HCT116 (cell line): ENCODE measurements at regions not wholly inside any gene's neighbourhood (a gene's known extent, or its start where the extent isn't known, plus 50 kb on each side); places are given as distances from the start of the nearest gene placed in this dataset.

ENCODE experiments used
- ATAC-seq: fragments of 200-7000 bp; cut with Tn5 transposase; 2 replicates; pipeline ENCODE4 v1.9.1; 2020; ENCODE audit warnings: mild to moderate bottlenecking, moderate library complexity
- BruUV-seq: library from RNA; stranded (reverse); fragments of 400-500 nt; replicated peaks from 2 replicates; lab custom pipeline; 2021; lab: Mats Ljungman, UMichigan
- CTCF ChIA-PET: fragments of 300-600 bp; sonication (Branson Sonifier 250); formaldehyde crosslinking; loops from one replicate; lab custom pipeline; 2021; ENCODE audit warnings: antibody characterized with exemption; lab: Charles Lee
- POLR2A ChIA-PET: fragments of 300-600, 350-600 bp; sonication (Branson Sonifier 250); formaldehyde crosslinking; loops from one replicate; lab custom pipeline; 2021; ENCODE audit warnings: antibody characterized with exemption; lab: Charles Lee
- RAD21 ChIA-PET, 2 experiments: fragments of 300-600 bp; sonication (Branson Sonifier 250); formaldehyde crosslinking; loops; one replicate each; lab custom pipeline; 2023; ENCODE audit warnings: low total read pairs in 2 of 2; ENCODE audit not compliant: uncharacterized antibody in 2 of 2, unreplicated experiment in 2 of 2, low non-redundant PET in 1 of 2; lab: Charles Lee
- DNase-seq: peaks from one replicate; pipeline ENCODE4 v3.0.0-alpha.2; 2010; ENCODE audit warnings: low read depth, low spot score
- H2AFZ ChIP-seq: fragments of 200-600 bp; shearing (Covaris generic), sonication (generic); 2 replicates; pipeline ENCODE4 v1.6.1; 2017; ENCODE audit warnings: low read depth, mixed run types, mixed read lengths, antibody characterized with exemption, low read length; ENCODE audit not compliant: poor library complexity, severe bottlenecking
- H3K27ac ChIP-seq: 2 replicates; pipeline ENCODE4 v1.5.1; 2012; ENCODE audit warnings: low read depth, low read length
- H3K27me3 ChIP-seq: fragments of 200-600 bp; sonication (generic); 2 replicates; pipeline ENCODE4 v1.6.1; 2016; ENCODE audit warnings: mixed run types, low read length, mixed read lengths; ENCODE audit not compliant: insufficient read depth
- H3K36me3 ChIP-seq, 2 experiments: fragments of 200-500 bp in 1 of 2; fragments of 200-600 bp in 1 of 2; sonication (Bioruptor generic) in 1 of 2; sonication (generic) in 1 of 2; 2 replicates each; pipeline versions ENCODE4 v1.5.1 to v1.6.1; 2014 to 2016; ENCODE audit warnings: low read length in 2 of 2, inconsistent platforms in 1 of 2, mixed read lengths in 1 of 2, mixed run types in 1 of 2; ENCODE audit not compliant: insufficient read depth in 2 of 2, control insufficient read depth in 1 of 2
- H3K4me1 ChIP-seq, 2 experiments: fragments of 200-600 bp in 1 of 2; sonication (generic) in 1 of 2; 2 replicates each; pipeline versions ENCODE4 v1.5.1 to v1.6.1; 2012 to 2017; ENCODE audit warnings: low read length in 2 of 2, inconsistent platforms in 1 of 2, mild to moderate bottlenecking in 1 of 2, mixed read lengths in 1 of 2, mixed run types in 1 of 2, moderate library complexity in 1 of 2; ENCODE audit not compliant: insufficient read depth in 2 of 2, control insufficient read depth in 1 of 2
- H3K4me2 ChIP-seq: fragments of 200-600 bp; sonication (generic); 2 replicates; pipeline ENCODE4 v1.6.1; 2017; ENCODE audit warnings: mixed run types, low read length, mixed read lengths
- H3K4me3 ChIP-seq, 2 experiments: fragments of 200-600 bp in 1 of 2; sonication (generic) in 1 of 2; replicated peaks in 1 of 2; 2 replicates each; pipeline ENCODE4 v1.5.1; 2011 to 2016; ENCODE audit warnings: low read length in 2 of 2, control low read depth in 1 of 2, low read depth in 1 of 2, mild to moderate bottlenecking in 1 of 2, mixed read lengths in 1 of 2, mixed run types in 1 of 2
- H3K79me2 ChIP-seq: fragments of 200-600 bp; sonication (generic); 2 replicates; pipeline ENCODE4 v1.6.1; 2017; ENCODE audit warnings: mild to moderate bottlenecking, mixed run types, low read length, moderate library complexity, mixed read lengths; ENCODE audit not compliant: insufficient read depth
- H3K9ac ChIP-seq: fragments of 200-600 bp; sonication (generic); 2 replicates; pipeline ENCODE4 v1.6.1; 2016; ENCODE audit warnings: low read length, mixed read lengths
- H3K9me2 ChIP-seq: fragments of 200-600 bp; sonication (generic), shearing (Covaris generic); 2 replicates; pipeline ENCODE4 v1.6.1; 2017; ENCODE audit warnings: mixed run types, mild to moderate bottlenecking, moderate library complexity; ENCODE audit not compliant: insufficient read depth
- H3K9me3 ChIP-seq, 2 experiments: fragments of 200-500 bp in 1 of 2; fragments of 200-600 bp in 1 of 2; sonication (Bioruptor generic) in 1 of 2; sonication (generic) in 1 of 2; 2 replicates each; pipeline ENCODE4 v1.6.1; 2014 to 2017; ENCODE audit warnings: low read length in 2 of 2, mixed read lengths in 2 of 2, inconsistent platforms in 1 of 2, low read depth in 1 of 2, mild to moderate bottlenecking in 1 of 2, mixed run types in 1 of 2, moderate library complexity in 1 of 2; ENCODE audit not compliant: control insufficient read depth in 1 of 2, insufficient read depth in 1 of 2
- H4K20me1 ChIP-seq: fragments of 200-600 bp; sonication (generic), shearing (Covaris generic); 2 replicates; pipeline ENCODE4 v1.6.1; 2017; ENCODE audit warnings: mixed run types, mild to moderate bottlenecking, moderate library complexity; ENCODE audit not compliant: insufficient read depth
- CBX3 ChIP-seq: IDR thresholded peaks from 2 replicates; pipeline ENCODE4 v1.6.1; 2012; ENCODE audit warnings: low read depth
- CEBPB ChIP-seq: IDR thresholded peaks from 2 replicates; pipeline ENCODE4 v1.6.1; 2012; ENCODE audit warnings: low read depth
- CTCF ChIP-seq, 3 experiments: fragments of 200-600 bp in 1 of 3; sonication (generic) in 1 of 3; IDR thresholded peaks in 2 of 3; conservative IDR thresholded peaks in 1 of 3; 2 replicates each; pipeline ENCODE4 v1.5.1; 2012 to 2017; ENCODE audit warnings: low read depth in 2 of 3, low read length in 2 of 3, antibody characterized with exemption in 1 of 3, borderline replicate concordance in 1 of 3, control low read depth in 1 of 3, mild to moderate bottlenecking in 1 of 3, mixed read lengths in 1 of 3, mixed run types in 1 of 3, moderate library complexity in 1 of 3; ENCODE audit not compliant: insufficient read depth in 1 of 3
- EGR1 ChIP-seq: IDR thresholded peaks from 2 replicates; pipeline ENCODE4 v1.6.1; 2012; ENCODE audit warnings: low read depth
- EZH2phosphoT487 ChIP-seq: fragments of 200-600 bp; IDR thresholded peaks from 2 replicates; pipeline ENCODE4 v1.6.1; 2018; ENCODE audit warnings: antibody characterized with exemption, borderline replicate concordance
- JUND ChIP-seq: IDR thresholded peaks from 2 replicates; pipeline ENCODE4 v1.6.1; 2012
- POLR2A ChIP-seq: IDR thresholded peaks from 2 replicates; pipeline ENCODE4 v1.7.0; 2011; ENCODE audit warnings: borderline replicate concordance; ENCODE audit not compliant: insufficient read depth, insufficient read length; ENCODE audit errors: extremely low read depth
- RAD21 ChIP-seq: IDR thresholded peaks from 2 replicates; pipeline ENCODE4 v1.6.1; 2012; ENCODE audit warnings: low read depth, mild to moderate bottlenecking
- SP1 ChIP-seq: IDR thresholded peaks from 2 replicates; pipeline ENCODE4 v1.6.1; 2012; ENCODE audit warnings: low read depth
- SRF ChIP-seq: IDR thresholded peaks from 2 replicates; pipeline ENCODE4 v1.6.1; 2012; ENCODE audit warnings: low read depth
- TCF7L2 ChIP-seq: IDR thresholded peaks from 2 replicates; pipeline ENCODE4 v1.7.0; 2011; ENCODE audit warnings: borderline replicate concordance, inconsistent platforms; ENCODE audit not compliant: insufficient read depth, insufficient read length; ENCODE audit errors: extremely low read depth
- ZBTB33 ChIP-seq: IDR thresholded peaks from 2 replicates; pipeline ENCODE4 v1.6.1; 2011; ENCODE audit warnings: mild to moderate bottlenecking, low read length, moderate library complexity; ENCODE audit not compliant: insufficient replicate concordance; ENCODE audit errors: extremely low read depth
- ZNF274 ChIP-seq: fragments of 200-500 bp; sonication (Bioruptor generic); IDR thresholded peaks from 2 replicates; pipeline ENCODE4 v1.6.1; 2014; ENCODE audit warnings: mild to moderate bottlenecking, low read depth, low read length, inconsistent platforms
- intact Hi-C: fragments of 100-400 bp; cut with micrococcal nuclease; formaldehyde crosslinking; loops from 2 replicates; pipeline ENCODE4 v1.10.0; 2022

- CTCF ChIA-PET, result no interaction called here
- Histone ChIP-seq H3K27ac (no peak overlapping the region), H3K27me3 (no peaks in the 10 kb centered on the region), H3K36me3 (no peaks in the 10 kb centered on the region), H3K79me2 (no peaks in the 10 kb centered on the region), H2AFZ (no peak overlapping the region), H4K20me1 (no peaks in the 10 kb centered on the region), H3K9me3 (no peaks in the 10 kb centered on the region), H3K4me3 (no peak overlapping the region), H3K9ac (no peak overlapping the region), H3K4me1 (no peaks in the 10 kb centered on the region), H3K4me2 (no peak overlapping the region), H3K9me2 (no peaks in the 10 kb centered on the region)
- POLR2A ChIA-PET, result no interaction called here
- ATAC-seq (no peak), DNase-seq (no peak)
- intact Hi-C loops, result no loop called here
- BruUV-seq, result no TSS peak
- RAD21 ChIA-PET, result no interaction called here
- no peak for TF ChIP-seq SP1
- no peak for TF ChIP-seq SRF
- no peak for TF ChIP-seq EZH2phosphoT487
- TF ChIP-seq POLR2A, result no peak
Observed at GRCh38 chr1:189301235-189301634, 1176.4 kb downstream of the BRINP3 start.

GRCh38 chr1:189305279-189305678 is 1172.4 kb downstream of the BRINP3 start:
- ChIA-PET RAD21 (no interaction called here), CTCF (no interaction called here), POLR2A (no interaction called here)
- H4K20me1 ChIP-seq, result no peaks in the 10 kb centered on the region
- intact Hi-C loops, result no loop called here
- H3K79me2 ChIP-seq, result no peaks in the 10 kb centered on the region
- no TSS peak for BruUV-seq
- no peaks in the 10 kb centered on the region for H3K4me1 ChIP-seq
- no peak overlapping the region for H3K4me3 ChIP-seq
- TF ChIP-seq CEBPB (no peak), JUND (no peak), RAD21 (no peak), EGR1 (no peak), CTCF (IDR thresholded peaks at IDR 0.05 in 2 of 3, conservative IDR thresholded peaks at IDR 0.05 in 1 of 3; ENCODE audit: borderline replicate concordance in 1 of 3, insufficient read depth in 1 of 3, low read depth in 2 of 3, low read length in 2 of 3) (no peak), ZNF274 (no peak), ZBTB33 (no peak), POLR2A (no peak), CBX3 (no peak), TCF7L2 (no peak)
- H3K9me2 ChIP-seq, result no peaks in the 10 kb centered on the region
- no peak overlapping the region for H2AFZ ChIP-seq
- no peaks in the 10 kb centered on the region for H3K9me3 ChIP-seq
- no peak overlapping the region for H3K4me2 ChIP-seq
- DNase-seq, result no peak
- no peak overlapping the region for H3K27ac ChIP-seq
- no peak overlapping the region for H3K9ac ChIP-seq
- no peak for ATAC-seq
- H3K27me3 ChIP-seq, result no peaks in the 10 kb centered on the region
- no peaks in the 10 kb centered on the region for H3K36me3 ChIP-seq
